ENCODE measurements at regions not wholly inside any gene's neighbourhood (a gene's known extent, or its start where the extent isn't known, plus 50 kb on each side); places are given as distances from the start of the nearest gene placed in this dataset.

DNA sequence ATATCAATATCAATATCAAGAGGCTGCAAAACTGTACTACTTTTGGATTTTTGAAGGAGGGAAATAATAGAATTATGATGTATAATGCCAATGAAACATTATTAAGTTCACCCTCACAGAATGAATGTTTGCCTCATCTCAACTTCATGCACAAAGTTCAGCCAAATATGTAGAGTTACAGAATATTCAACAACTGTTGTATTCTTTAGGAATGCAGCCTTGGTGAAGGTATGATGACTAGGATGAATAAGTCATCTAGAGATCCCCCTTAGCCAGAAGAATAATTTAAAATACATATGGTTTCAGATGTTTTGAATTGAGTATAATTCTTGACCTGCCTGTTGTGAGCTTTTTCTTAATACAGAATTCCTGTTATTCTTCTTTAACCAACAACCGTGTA is 308.3 kb downstream of the COX7C start:
- Mint-ChIP-seq H3K36me3 (ENCODE audit: low read depth) (no peaks in the 10 kb centered on the region), H3K27ac (ENCODE audit: unreplicated experiment) (no peak overlapping the region), H3K27me3 (ENCODE audit: low read depth) (peaks cover 6% of the 10 kb centered on the region), H3K9me3 (peaks cover 2% of the 10 kb centered on the region), H3K4me3 (no peak overlapping the region), H3K4me1 (no peaks in the 10 kb centered on the region)
- TF ChIP-seq CTCF (conservative IDR thresholded peaks at IDR 0.05), result no peak
- DNase-seq (ENCODE audit: low read depth, low spot score), result no peak

DNA sequence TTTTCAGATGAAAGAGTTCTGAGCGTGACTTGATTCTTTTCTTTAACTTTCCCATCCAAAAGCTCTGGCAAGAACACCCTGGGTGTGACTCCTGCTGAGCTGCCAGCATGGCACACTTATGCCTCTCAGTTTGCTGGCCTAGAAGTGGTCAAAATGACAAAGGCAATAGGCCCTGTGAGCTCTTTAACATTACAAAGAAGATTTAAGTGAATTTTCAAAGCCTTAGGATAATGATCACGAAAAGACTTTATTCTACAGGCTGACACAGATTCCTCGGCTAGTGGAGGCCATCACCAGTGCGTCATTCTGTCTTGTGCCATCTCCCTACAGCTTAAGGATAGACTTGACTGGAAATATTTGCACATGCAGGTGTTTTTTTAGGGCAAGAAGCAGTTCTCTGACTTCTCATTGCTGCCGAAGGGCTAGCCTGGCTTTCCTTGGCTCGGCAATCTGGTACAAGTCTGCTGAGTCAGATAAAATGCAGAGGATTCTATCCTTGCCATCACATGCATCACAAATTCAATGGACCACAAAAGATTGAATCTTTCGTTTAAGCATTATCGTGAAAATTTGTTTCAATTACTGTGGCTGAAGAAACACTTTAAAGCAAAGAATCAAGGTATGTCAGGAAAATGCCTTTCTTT is 311.5 kb downstream of the COX7C start:
- Mint-ChIP-seq H3K36me3 (ENCODE audit: low read depth) (no peaks in the 10 kb centered on the region), H3K9me3 (no peaks in the 10 kb centered on the region), H3K4me3 (no peak overlapping the region), H3K27ac (ENCODE audit: unreplicated experiment) (no peak overlapping the region), H3K4me1 (no peaks in the 10 kb centered on the region), H3K27me3 (ENCODE audit: low read depth) (peaks cover 6% of the 10 kb centered on the region)
- no peak for DNase-seq (ENCODE audit: low read depth, low spot score)
- TF ChIP-seq CTCF (conservative IDR thresholded peaks at IDR 0.05), result no peak

GRCh38 chr5:86951761-86952160 is 315.9 kb upstream of the RASA1 start:
- Mint-ChIP-seq H3K27ac (ENCODE audit: unreplicated experiment) (no peak overlapping the region), H3K9me3 (no peaks in the 10 kb centered on the region), H3K4me3 (no peak overlapping the region), H3K27me3 (ENCODE audit: low read depth) (peaks cover 2% of the 10 kb centered on the region), H3K36me3 (ENCODE audit: low read depth) (no peaks in the 10 kb centered on the region), H3K4me1 (no peaks in the 10 kb centered on the region)
- no peak for TF ChIP-seq CTCF (conservative IDR thresholded peaks at IDR 0.05)
- DNase-seq (ENCODE audit: low read depth, low spot score), result no peak

- no peak for DNase-seq (ENCODE audit: low read depth, low spot score)
- TF ChIP-seq CTCF (conservative IDR thresholded peaks at IDR 0.05), result no peak
- H3K4me1 Mint-ChIP-seq, result peaks cover 8% of the 10 kb centered on the region
- no peaks in the 10 kb centered on the region for H3K9me3 Mint-ChIP-seq
- H3K27me3 Mint-ChIP-seq (ENCODE audit: low read depth), result no peaks in the 10 kb centered on the region
- H3K36me3 Mint-ChIP-seq (ENCODE audit: low read depth), result no peaks in the 10 kb centered on the region
- no peak overlapping the region for H3K27ac Mint-ChIP-seq (ENCODE audit: unreplicated experiment)
- no peak overlapping the region for H3K4me3 Mint-ChIP-seq
Measured at GRCh38 chr5:86964889-86965288, 302.8 kb upstream of the RASA1 start.

DNA sequence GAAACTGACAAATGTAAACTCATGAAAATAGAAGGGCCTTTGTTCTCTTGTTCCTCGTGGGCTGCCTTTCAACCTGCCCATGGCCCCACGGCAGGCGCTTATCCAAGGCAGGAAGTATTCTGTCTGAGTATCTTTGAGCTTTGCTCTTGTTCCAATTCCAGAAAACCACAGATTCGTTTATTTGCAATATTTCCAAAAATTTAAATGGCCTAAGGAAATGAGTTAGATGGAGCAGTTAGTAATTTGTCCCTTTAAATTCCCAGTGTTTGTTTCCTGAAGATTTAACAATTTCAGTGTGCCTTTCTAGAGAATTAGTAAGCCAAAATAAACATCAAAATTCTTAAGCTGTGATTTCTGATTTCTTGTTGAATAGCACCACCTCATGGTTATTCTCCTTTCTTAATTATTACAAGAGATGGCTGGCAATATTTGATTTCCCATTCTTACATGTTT is 299.4 kb upstream of the RASA1 start:
- Mint-ChIP-seq H3K4me3 (no peak overlapping the region), H3K4me1 (peaks cover 8% of the 10 kb centered on the region), H3K27me3 (ENCODE audit: low read depth) (no peaks in the 10 kb centered on the region), H3K36me3 (ENCODE audit: low read depth) (no peaks in the 10 kb centered on the region), H3K9me3 (no peaks in the 10 kb centered on the region), H3K27ac (ENCODE audit: unreplicated experiment) (peak overlapping the region; percentile 84)
- DNase-seq (ENCODE audit: low read depth, low spot score), result no peak
- TF ChIP-seq CTCF (conservative IDR thresholded peaks at IDR 0.05), result peak; percentile 70

Data from neural crest cell (in vitro differentiated cells).